Adrenal gland (tissue), 9 donors: ENCODE measurements at regions not wholly inside any gene's neighbourhood (a gene's known extent, or its start where the extent isn't known, plus 50 kb on each side); places are given as distances from the start of the nearest gene placed in this dataset.

Experiments used
- DNase-seq, 7 donors: peaks; one replicate each; pipeline ENCODE4 v3.0.0-alpha.2; 2019 to 2020
- H3K27ac ChIP-seq, 5 donors: fragments of 200-600 bp; sonication (generic) in 4 of 5; 1 replicate in 3 of 5; 2 replicates in 2 of 5; pipeline versions ENCODE4 v1.5.1 to v1.8.0; 2016 to 2020; ENCODE audit warnings: mild to moderate bottlenecking in 1 of 5
- H3K27me3 ChIP-seq: fragments of 200-600 bp; 2 replicates; pipeline ENCODE4 v1.8.0; 2021
- H3K36me3 ChIP-seq, 2 donors: fragments of 200-600 bp; replicated peaks in 1 of 2; 1 replicate in 1 of 2; 2 replicates in 1 of 2; pipeline versions ENCODE4 v1.5.1 to v1.8.0; 2018 to 2022
- H3K4me1 ChIP-seq, 2 donors: fragments of 200-600 bp; replicated peaks in 1 of 2; 1 replicate in 1 of 2; 2 replicates in 1 of 2; pipeline versions ENCODE4 v1.5.1 to v1.8.0; 2018 to 2021
- H3K4me3 ChIP-seq, 4 donors: fragments of 200-600 bp; sonication (generic) in 3 of 4; one replicate each; pipeline ENCODE4 v1.5.1; 2016 to 2018
- H3K9me3 ChIP-seq, 3 donors: fragments of 200-600 bp; sonication (generic) in 1 of 3; replicated peaks in 1 of 3; 1 replicate in 2 of 3; 2 replicates in 1 of 3; pipeline versions ENCODE4 v1.5.1 to v1.8.0; 2016 to 2021
- POLR2A ChIP-seq, 2 donors: fragments of 450-650 bp; IDR thresholded peaks; one replicate each; pipeline ENCODE4 v1.6.1; 2017; ENCODE audit warnings: antibody characterized with exemption in 2 of 2, mild to moderate bottlenecking in 2 of 2, moderate library complexity in 1 of 2
- WGBS, 4 donors: extraction: QIAGEN DNeasy Blood & Tissue Kit in 2 of 4; methylation state at CpG; one replicate each; pipeline versions ENCODE4 v1.1.5 to v1.1.7; 2013 to 2017; 5-methylcytosine and 5-hydroxymethylcytosine counted together
- intact Hi-C, 2 donors: fragments of 100-400 bp; cut with DNase I; formaldehyde crosslinking; loops; one replicate each; pipeline versions ENCODE4 v1.14.1 to v1.15.0; 2022 to 2023
- TF ChIP-seq, protein P1 (sequence below), 6 experiments: fragments of 450-650 bp in 4 of 6; fragments of 200-600 bp in 2 of 6; sonication (generic) in 1 of 6; IDR thresholded peaks; 1 replicate in 5 of 6; 2 replicates in 1 of 6; pipeline versions ENCODE4 v1.5.1 to v1.8.0; 2016 to 2021; ENCODE audit warnings: antibody characterized with exemption in 6 of 6, mild to moderate bottlenecking in 2 of 6, moderate library complexity in 1 of 6
- donor health status: healthy with polysubstance abuse.
- donor health status: Bipolar disorder and iron deficiency.
- donor health status: DM: yes; HTN: yes; CAD: no.
- donor health status: DM: no; HTN: no; CAD: no.
- donor health status: DM: no; HTN: no; CAD: no.

- Histone ChIP-seq H3K36me3 (no peaks in the 10 kb centered on the region), H3K4me1 (no peaks in the 10 kb centered on the region), H3K9me3 (no peaks in the 10 kb centered on the region), H3K27ac (no peak overlapping the region), H3K27me3 (peaks cover 10% of the 10 kb centered on the region), H3K4me3 (no peak overlapping the region)
- 41 to 54% (median 45%) methylated on average over 5 to 12 of the region's 12 CpGs for WGBS, 4 donors
- no peak for DNase-seq
- intact Hi-C loops = no loop called here
- TF ChIP-seq POLR2A (IDR thresholded peaks at IDR 0.05) = no peak
- TF ChIP-seq, protein P1, sequence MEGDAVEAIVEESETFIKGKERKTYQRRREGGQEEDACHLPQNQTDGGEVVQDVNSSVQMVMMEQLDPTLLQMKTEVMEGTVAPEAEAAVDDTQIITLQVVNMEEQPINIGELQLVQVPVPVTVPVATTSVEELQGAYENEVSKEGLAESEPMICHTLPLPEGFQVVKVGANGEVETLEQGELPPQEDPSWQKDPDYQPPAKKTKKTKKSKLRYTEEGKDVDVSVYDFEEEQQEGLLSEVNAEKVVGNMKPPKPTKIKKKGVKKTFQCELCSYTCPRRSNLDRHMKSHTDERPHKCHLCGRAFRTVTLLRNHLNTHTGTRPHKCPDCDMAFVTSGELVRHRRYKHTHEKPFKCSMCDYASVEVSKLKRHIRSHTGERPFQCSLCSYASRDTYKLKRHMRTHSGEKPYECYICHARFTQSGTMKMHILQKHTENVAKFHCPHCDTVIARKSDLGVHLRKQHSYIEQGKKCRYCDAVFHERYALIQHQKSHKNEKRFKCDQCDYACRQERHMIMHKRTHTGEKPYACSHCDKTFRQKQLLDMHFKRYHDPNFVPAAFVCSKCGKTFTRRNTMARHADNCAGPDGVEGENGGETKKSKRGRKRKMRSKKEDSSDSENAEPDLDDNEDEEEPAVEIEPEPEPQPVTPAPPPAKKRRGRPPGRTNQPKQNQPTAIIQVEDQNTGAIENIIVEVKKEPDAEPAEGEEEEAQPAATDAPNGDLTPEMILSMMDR (IDR thresholded peaks at IDR 0.05) = no peak
These were observed 140.8 kb downstream of the BARX1 start for GRCh38 chr9:93814077-93814956.

GRCh38 chr9:93813221-93814076 is 141.7 kb downstream of the BARX1 start:
- no peak for TF ChIP-seq POLR2A (IDR thresholded peaks at IDR 0.05)
- TF ChIP-seq, protein P1 (IDR thresholded peaks at IDR 0.05) = no peak
- intact Hi-C loops = no loop called here
- H3K36me3 ChIP-seq = no peaks in the 10 kb centered on the region
- H3K27me3 ChIP-seq = peaks cover 10% of the 10 kb centered on the region
- no peaks in the 10 kb centered on the region for H3K9me3 ChIP-seq
- no peak overlapping the region for H3K27ac ChIP-seq
- WGBS, 4 donors = 55 to 63% (median 58%) methylated on average over 6 to 7 of the region's 7 CpGs
- no peak for DNase-seq
- no peak overlapping the region for H3K4me3 ChIP-seq
- no peaks in the 10 kb centered on the region for H3K4me1 ChIP-seq

GRCh38 chr9:93812410-93812668 is 142.8 kb downstream of the BARX1 start:
- Histone ChIP-seq H3K27me3 (peaks cover 10% of the 10 kb centered on the region), H3K4me1 (no peaks in the 10 kb centered on the region), H3K4me3 (no peak overlapping the region), H3K9me3 (no peaks in the 10 kb centered on the region), H3K36me3 (no peaks in the 10 kb centered on the region), H3K27ac (no peak overlapping the region)
- DNase-seq = no peak
- 94 to 100% (median 100%) methylated on average over 1 of the region's 1 CpG; no CpG with 5 or more reads in 1 of the 4 donors for WGBS, 4 donors
- intact Hi-C loops = no loop called here
- TF ChIP-seq POLR2A (IDR thresholded peaks at IDR 0.05) = no peak
- TF ChIP-seq, protein P1 (IDR thresholded peaks at IDR 0.05) = no peak
